Tibial nerve (tissue), 4 donors: ENCODE measurements at regions not wholly inside any gene's neighbourhood (a gene's known extent, or its start where the extent isn't known, plus 50 kb on each side); places are given as distances from the start of the nearest gene placed in this dataset.
"Not testable (repeated sequence)": the region's sequence is repeated elsewhere in the genome, so short reads cannot be mapped to it uniquely, and the experiment has no call there.

Source experiments
- DNase-seq, 2 donors: peaks; one replicate each; pipeline ENCODE4 v3.0.0-alpha.2; 2019; ENCODE audit warnings: low spot score in 2 of 2
- H3K27ac ChIP-seq, 4 donors: fragments of 200-600 bp; sonication (generic) in 3 of 4; one replicate each; pipeline ENCODE4 v1.5.1; 2017 to 2019; ENCODE audit warnings: mild to moderate bottlenecking in 1 of 4
- H3K27me3 ChIP-seq, 2 donors: fragments of 200-600 bp; sonication (generic) in 1 of 2; one replicate each; pipeline versions ENCODE4 v1.5.1 to v1.6.0; 2017 to 2019
- H3K36me3 ChIP-seq, 3 donors: fragments of 200-600 bp; sonication (generic); one replicate each; pipeline ENCODE4 v1.5.1; 2018 to 2019
- H3K4me1 ChIP-seq, 4 donors: fragments of 200-600 bp; sonication (generic) in 3 of 4; one replicate each; pipeline ENCODE4 v1.5.1; 2017 to 2019
- H3K4me3 ChIP-seq, 4 donors: fragments of 200-600 bp; sonication (generic) in 3 of 4; one replicate each; pipeline ENCODE4 v1.5.1; 2017 to 2019; ENCODE audit warnings: mild to moderate bottlenecking in 1 of 4, moderate library complexity in 1 of 4
- H3K9me3 ChIP-seq, 4 donors: fragments of 200-600 bp; sonication (generic) in 3 of 4; one replicate each; pipeline ENCODE4 v1.5.1; 2017 to 2019
- CTCF ChIP-seq, 5 experiments: fragments of 200-600 bp in 3 of 5; fragments of 450-650 bp in 2 of 5; sonication (generic) in 3 of 5; IDR thresholded peaks; one replicate each; pipeline ENCODE4 v1.5.1; 2016 to 2019; ENCODE audit warnings: antibody characterized with exemption in 5 of 5, mild to moderate bottlenecking in 3 of 5, moderate library complexity in 2 of 5
- EP300 ChIP-seq, 2 donors: sonication (generic); formaldehyde crosslinking; IDR thresholded peaks; one replicate each; pipeline ENCODE4 v1.6.1; 2017; ENCODE audit warnings: antibody characterized with exemption in 2 of 2, mild to moderate bottlenecking in 1 of 2
- POLR2A ChIP-seq, 2 donors: fragments of 450-650 bp; IDR thresholded peaks; one replicate each; pipeline ENCODE4 v1.6.1; 2017; ENCODE audit warnings: antibody characterized with exemption in 2 of 2, mild to moderate bottlenecking in 2 of 2, moderate library complexity in 2 of 2
- WGBS, 2 donors: methylation state at CpG; one replicate each; pipeline ENCODE4 v1.1.5; 2018; 5-methylcytosine and 5-hydroxymethylcytosine counted together

- 17% methylated on average over 2 of the region's 2 CpGs for WGBS, 2 donors
- Histone ChIP-seq H3K4me3 (no peak overlapping the region), H3K27me3 (no peaks in the 10 kb centered on the region), H3K4me1 (no peaks in the 10 kb centered on the region), H3K36me3 (no peaks in the 10 kb centered on the region), H3K9me3 (no peaks in the 10 kb centered on the region), H3K27ac (no peak overlapping the region)
- TF ChIP-seq EP300 (IDR thresholded peaks at IDR 0.05), result no peak
- no peak for TF ChIP-seq CTCF (IDR thresholded peaks at IDR 0.05)
- TF ChIP-seq POLR2A (IDR thresholded peaks at IDR 0.05), result no peak
- DNase-seq, result no peak
These were observed 308.5 kb upstream of the MAGI2 start for GRCh38 chr7:79761876-79762429.

- not testable (repeated sequence) for DNase-seq, H3K4me3 ChIP-seq, H3K27ac ChIP-seq, H3K9me3 ChIP-seq, H3K36me3 ChIP-seq, H3K27me3 ChIP-seq, H3K4me1 ChIP-seq
- WGBS, 2 donors, result 93 to 94% methylated on average over 8 of the region's 8 CpGs
These were observed 297.5 kb upstream of the MAGI2 start for GRCh38 chr7:79750941-79751340.

- Histone ChIP-seq H3K4me3 (no peak overlapping the region), H3K9me3 (peaks cover 0 to 6% (median 0%) of the 10 kb centered on the region in 4 donors), H3K27me3 (no peaks in the 10 kb centered on the region), H3K36me3 (no peaks in the 10 kb centered on the region), H3K4me1 (no peaks in the 10 kb centered on the region), H3K27ac (no peak overlapping the region)
- no peak for DNase-seq
- TF ChIP-seq POLR2A (IDR thresholded peaks at IDR 0.05), result no peak
- no peak for TF ChIP-seq EP300 (IDR thresholded peaks at IDR 0.05)
- no peak for TF ChIP-seq CTCF (IDR thresholded peaks at IDR 0.05)
These were observed 296.4 kb upstream of the MAGI2 start for GRCh38 chr7:79749856-79750255.

GRCh38 chr7:79741684-79742083, 288.2 kb upstream of the MAGI2 start:
- Histone ChIP-seq H3K36me3 (no peaks in the 10 kb centered on the region), H3K4me3 (no peak overlapping the region), H3K27ac (no peak overlapping the region), H3K9me3 (no peaks in the 10 kb centered on the region), H3K4me1 (no peaks in the 10 kb centered on the region), H3K27me3 (no peaks in the 10 kb centered on the region)
- no peak for DNase-seq
- 42 to 50% methylated on average over 3 of the region's 3 CpGs for WGBS, 2 donors
- no peak for TF ChIP-seq EP300 (IDR thresholded peaks at IDR 0.05)
- no peak for TF ChIP-seq POLR2A (IDR thresholded peaks at IDR 0.05)
- TF ChIP-seq CTCF (IDR thresholded peaks at IDR 0.05), result no peak

GRCh38 chr7:79740076-79740475, 286.6 kb upstream of the MAGI2 start:
- no peaks in the 10 kb centered on the region for H3K27me3 ChIP-seq
- no peak overlapping the region for H3K27ac ChIP-seq
- H3K4me1 ChIP-seq, result no peaks in the 10 kb centered on the region
- TF ChIP-seq POLR2A (IDR thresholded peaks at IDR 0.05) (no peak), CTCF (IDR thresholded peaks at IDR 0.05) (no peak), EP300 (IDR thresholded peaks at IDR 0.05) (no peak)
- no peaks in the 10 kb centered on the region for H3K9me3 ChIP-seq
- DNase-seq, result no peak
- WGBS, 2 donors, result 95 to 96% methylated on average over 22 of the region's 22 CpGs
- no peaks in the 10 kb centered on the region for H3K36me3 ChIP-seq
- H3K4me3 ChIP-seq, result no peak overlapping the region

- not testable (repeated sequence) for H3K4me1 ChIP-seq, H3K9me3 ChIP-seq, H3K27ac ChIP-seq, H3K4me3 ChIP-seq, H3K27me3 ChIP-seq, DNase-seq, H3K36me3 ChIP-seq
- 95 to 98% methylated on average over 26 of the region's 44 CpGs for WGBS, 2 donors
These were observed 285.7 kb upstream of the MAGI2 start for GRCh38 chr7:79739036-79739709.
